ENCODE measurements at regions not wholly inside any gene's neighbourhood (a gene's known extent, or its start where the extent isn't known, plus 50 kb on each side); places are given as distances from the start of the nearest gene placed in this dataset.
A peak's percentile ranks its signal among the peaks of the same experiment; 100 is the strongest.

DNA sequence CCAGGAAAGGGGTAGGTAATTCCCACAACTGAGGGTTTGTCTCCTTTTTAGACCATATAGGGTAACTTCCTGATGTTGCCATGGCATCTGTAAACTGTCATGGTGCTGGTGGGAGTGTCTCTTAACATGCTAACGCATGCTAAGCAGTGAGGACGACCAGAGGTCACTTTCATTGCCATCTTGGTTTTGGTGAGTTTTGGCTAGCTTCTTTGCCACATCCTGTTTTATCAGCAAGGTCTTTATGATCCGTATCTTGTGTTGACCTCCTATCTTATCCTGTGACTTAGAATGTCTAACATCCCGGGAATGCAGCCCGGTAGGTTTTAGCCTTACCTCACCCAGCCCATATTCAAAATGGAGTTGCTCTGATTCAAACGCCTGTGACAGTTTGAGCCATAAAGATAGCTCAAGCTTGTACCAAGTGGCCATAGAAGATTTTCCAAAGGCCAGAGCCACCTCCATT, 176.0 kb upstream of the NAMPT start:
- Mint-ChIP-seq H3K27ac (ENCODE audit: unreplicated experiment) (peak overlapping the region; percentile 59), H3K4me1 (ENCODE audit: low read depth, unreplicated experiment) (peaks cover 57% of the 10 kb centered on the region), H3K9me3 (ENCODE audit: low read depth, unreplicated experiment) (no peaks in the 10 kb centered on the region), H3K4me3 (ENCODE audit: low read depth, unreplicated experiment) (peak overlapping the region; percentile 3), H3K36me3 (ENCODE audit: insufficient read depth, unreplicated experiment) (no peaks in the 10 kb centered on the region), H3K27me3 (ENCODE audit: unreplicated experiment) (no peaks in the 10 kb centered on the region)
- CTCF ChIA-PET, result interaction anchor here (0.6 to 3.1 kb wide), 5 partner anchors 41 to 315 kb away, joined by 3 to 57 read pairs (median 4); no protein-coding TSS in a partner anchor
- no TSS peak for BruUV-seq (replicated peaks)
- intact Hi-C loops (cut with micrococcal nuclease; ENCODE audit: unreplicated experiment), result loop anchor here (2.0 to 5.0 kb wide), 2 partner anchors 36 to 204 kb away; no protein-coding TSS in a partner anchor
- DNase-seq, result peak; percentile 65
- TF ChIP-seq, protein P1, sequence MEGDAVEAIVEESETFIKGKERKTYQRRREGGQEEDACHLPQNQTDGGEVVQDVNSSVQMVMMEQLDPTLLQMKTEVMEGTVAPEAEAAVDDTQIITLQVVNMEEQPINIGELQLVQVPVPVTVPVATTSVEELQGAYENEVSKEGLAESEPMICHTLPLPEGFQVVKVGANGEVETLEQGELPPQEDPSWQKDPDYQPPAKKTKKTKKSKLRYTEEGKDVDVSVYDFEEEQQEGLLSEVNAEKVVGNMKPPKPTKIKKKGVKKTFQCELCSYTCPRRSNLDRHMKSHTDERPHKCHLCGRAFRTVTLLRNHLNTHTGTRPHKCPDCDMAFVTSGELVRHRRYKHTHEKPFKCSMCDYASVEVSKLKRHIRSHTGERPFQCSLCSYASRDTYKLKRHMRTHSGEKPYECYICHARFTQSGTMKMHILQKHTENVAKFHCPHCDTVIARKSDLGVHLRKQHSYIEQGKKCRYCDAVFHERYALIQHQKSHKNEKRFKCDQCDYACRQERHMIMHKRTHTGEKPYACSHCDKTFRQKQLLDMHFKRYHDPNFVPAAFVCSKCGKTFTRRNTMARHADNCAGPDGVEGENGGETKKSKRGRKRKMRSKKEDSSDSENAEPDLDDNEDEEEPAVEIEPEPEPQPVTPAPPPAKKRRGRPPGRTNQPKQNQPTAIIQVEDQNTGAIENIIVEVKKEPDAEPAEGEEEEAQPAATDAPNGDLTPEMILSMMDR (IDR thresholded peaks at IDR 0.05; ENCODE audit: unreplicated experiment), result no peak

DNA sequence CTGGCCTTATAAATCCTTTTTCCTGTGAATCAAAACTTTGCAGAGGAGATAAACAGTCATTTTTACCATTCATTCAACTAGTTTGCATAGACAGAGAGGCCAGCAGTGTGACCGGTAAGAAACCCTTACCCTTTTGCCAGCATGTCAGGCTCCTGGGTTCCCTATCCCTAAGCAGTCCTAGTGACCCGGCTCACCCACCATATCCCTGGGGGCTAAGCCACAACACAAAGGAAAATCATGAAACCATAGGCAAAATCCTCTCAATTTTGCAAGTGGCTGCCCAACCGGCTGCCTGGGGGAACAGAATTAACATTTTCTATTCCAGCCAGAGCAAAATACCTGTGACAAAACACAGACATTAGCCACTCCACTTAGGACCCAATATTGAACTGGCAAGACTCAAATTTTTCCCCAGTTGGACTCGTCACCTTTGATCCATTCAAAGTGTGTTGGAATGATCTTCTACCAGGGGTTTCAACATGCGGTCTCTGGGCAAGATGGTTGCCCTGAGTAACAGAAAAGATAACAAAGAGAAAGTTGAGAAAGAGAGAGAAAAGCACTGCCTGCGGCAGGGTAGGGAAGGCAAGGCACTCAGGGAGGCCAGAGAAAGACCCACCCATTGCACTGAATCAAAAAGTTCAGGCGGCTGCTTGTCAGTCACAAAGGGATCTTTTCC, 174.8 kb upstream of the NAMPT start:
- CTCF ChIA-PET, result no interaction called here
- no peaks in the 10 kb centered on the region for H3K27me3 Mint-ChIP-seq (ENCODE audit: unreplicated experiment)
- no TSS peak for BruUV-seq (replicated peaks)
- DNase-seq, result no peak
- H3K9me3 Mint-ChIP-seq (ENCODE audit: low read depth, unreplicated experiment), result no peaks in the 10 kb centered on the region
- H3K27ac Mint-ChIP-seq (ENCODE audit: unreplicated experiment), result peak overlapping the region; percentile 59
- no peak overlapping the region for H3K4me3 Mint-ChIP-seq (ENCODE audit: low read depth, unreplicated experiment)
- intact Hi-C loops (cut with micrococcal nuclease; ENCODE audit: unreplicated experiment), result loop anchor here (2.0 to 5.0 kb wide), 2 partner anchors 35 to 202 kb away; no protein-coding TSS in a partner anchor
- H3K36me3 Mint-ChIP-seq (ENCODE audit: insufficient read depth, unreplicated experiment), result no peaks in the 10 kb centered on the region
- peaks cover 60% of the 10 kb centered on the region for H3K4me1 Mint-ChIP-seq (ENCODE audit: low read depth, unreplicated experiment)
- TF ChIP-seq, protein P1 (IDR thresholded peaks at IDR 0.05; ENCODE audit: unreplicated experiment), result no peak

DNA sequence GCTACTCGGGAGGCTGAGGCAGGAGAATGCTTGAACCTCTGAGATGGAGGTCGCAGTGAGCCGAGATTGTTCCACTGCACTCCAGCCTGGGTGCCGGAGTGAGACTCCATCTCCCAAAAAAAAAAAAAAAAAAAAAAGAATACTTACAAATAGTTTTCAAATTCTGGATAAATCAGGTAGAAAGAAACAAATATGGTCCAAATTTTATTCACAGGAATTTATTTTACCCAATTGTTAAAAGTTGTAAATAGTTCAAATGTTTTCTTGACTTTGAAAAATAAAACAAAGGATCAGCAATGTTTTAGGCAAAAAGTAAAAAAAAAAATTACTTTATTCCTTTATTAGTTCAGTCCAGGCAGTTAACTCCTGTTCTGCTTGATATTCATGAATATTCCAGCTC, 172.9 kb upstream of the NAMPT start:
- no peaks in the 10 kb centered on the region for H3K36me3 Mint-ChIP-seq (ENCODE audit: insufficient read depth, unreplicated experiment)
- H3K4me1 Mint-ChIP-seq (ENCODE audit: low read depth, unreplicated experiment), result peaks cover 53% of the 10 kb centered on the region
- CTCF ChIA-PET, result no interaction called here
- H3K4me3 Mint-ChIP-seq (ENCODE audit: low read depth, unreplicated experiment), result no peak overlapping the region
- DNase-seq, result no peak
- no peaks in the 10 kb centered on the region for H3K27me3 Mint-ChIP-seq (ENCODE audit: unreplicated experiment)
- intact Hi-C loops (cut with micrococcal nuclease; ENCODE audit: unreplicated experiment), result no loop called here
- no peak overlapping the region for H3K27ac Mint-ChIP-seq (ENCODE audit: unreplicated experiment)
- no TSS peak for BruUV-seq (replicated peaks)
- TF ChIP-seq, protein P1 (IDR thresholded peaks at IDR 0.05; ENCODE audit: unreplicated experiment), result no peak
- H3K9me3 Mint-ChIP-seq (ENCODE audit: low read depth, unreplicated experiment), result no peaks in the 10 kb centered on the region

DNA sequence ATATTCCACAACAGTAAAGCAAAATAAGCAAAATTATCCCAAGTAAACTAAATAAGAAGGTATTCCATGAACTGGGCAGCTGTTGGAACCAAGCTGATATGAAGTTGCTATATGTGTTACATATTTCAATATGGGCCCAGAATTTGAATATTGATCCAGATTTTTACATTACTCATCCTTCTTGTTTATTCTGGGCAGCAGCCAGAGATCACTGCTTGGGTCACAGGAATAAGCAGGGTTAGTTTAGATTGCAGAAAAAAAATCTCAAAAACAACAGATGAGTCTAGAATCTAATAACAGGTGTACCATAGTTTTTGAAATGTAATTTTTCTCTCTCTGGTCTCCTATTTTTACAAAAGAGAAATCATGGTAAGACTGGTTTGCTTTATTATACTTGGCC, 171.5 kb upstream of the NAMPT start:
- CTCF ChIA-PET, result no interaction called here
- intact Hi-C loops (cut with micrococcal nuclease; ENCODE audit: unreplicated experiment), result no loop called here
- no peaks in the 10 kb centered on the region for H3K9me3 Mint-ChIP-seq (ENCODE audit: low read depth, unreplicated experiment)
- peak; percentile 43 for DNase-seq
- TF ChIP-seq, protein P1 (IDR thresholded peaks at IDR 0.05; ENCODE audit: unreplicated experiment), result no peak
- peaks cover 40% of the 10 kb centered on the region for H3K4me1 Mint-ChIP-seq (ENCODE audit: low read depth, unreplicated experiment)
- no peak overlapping the region for H3K4me3 Mint-ChIP-seq (ENCODE audit: low read depth, unreplicated experiment)
- no peaks in the 10 kb centered on the region for H3K27me3 Mint-ChIP-seq (ENCODE audit: unreplicated experiment)
- BruUV-seq (replicated peaks), result no TSS peak
- H3K27ac Mint-ChIP-seq (ENCODE audit: unreplicated experiment), result peak overlapping the region; percentile 62
- no peaks in the 10 kb centered on the region for H3K36me3 Mint-ChIP-seq (ENCODE audit: insufficient read depth, unreplicated experiment)

Measured in Calu3 (cell line).